ENCODE measurements at regions not wholly inside any gene's neighbourhood (a gene's known extent, or its start where the extent isn't known, plus 50 kb on each side); places are given as distances from the start of the nearest gene placed in this dataset.

GRCh38 chr2:147740211-147740927 is 104.5 kb upstream of the ACVR2A start:
- no peak overlapping the region for H3K4me3 Mint-ChIP-seq
- H3K36me3 Mint-ChIP-seq: no peaks in the 10 kb centered on the region
- no peak overlapping the region for H3K27ac Mint-ChIP-seq
- H3K27me3 Mint-ChIP-seq: no peaks in the 10 kb centered on the region
- no peaks in the 10 kb centered on the region for H3K4me1 Mint-ChIP-seq (ENCODE audit: low read depth)
- no peaks in the 10 kb centered on the region for H3K9me3 Mint-ChIP-seq (ENCODE audit: low read depth)

DNA sequence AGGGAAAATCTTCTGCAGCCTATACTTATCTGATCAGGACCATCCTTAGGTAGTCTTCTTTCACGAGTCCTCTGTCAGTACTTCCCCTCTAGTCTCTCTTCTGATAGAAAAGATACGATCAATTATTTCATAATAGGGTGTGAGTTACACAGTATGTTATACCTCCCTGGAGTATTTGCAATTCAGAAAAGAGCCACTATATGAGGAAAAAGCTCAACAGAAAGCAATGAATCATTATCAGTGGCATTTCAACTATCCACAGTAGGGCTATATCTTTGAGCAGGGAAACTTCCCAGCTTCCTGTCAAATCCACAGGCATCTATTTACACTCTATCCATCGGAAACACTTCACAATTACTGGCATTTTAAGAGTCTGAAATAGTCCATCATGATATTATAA is 105.3 kb upstream of the ACVR2A start:
- Mint-ChIP-seq H3K4me3 (no peak overlapping the region), H3K9me3 (ENCODE audit: low read depth) (no peaks in the 10 kb centered on the region), H3K4me1 (ENCODE audit: low read depth) (no peaks in the 10 kb centered on the region), H3K36me3 (peaks cover 3% of the 10 kb centered on the region), H3K27ac (no peak overlapping the region), H3K27me3 (no peaks in the 10 kb centered on the region)

- Mint-ChIP-seq H3K4me1 (ENCODE audit: low read depth) (no peaks in the 10 kb centered on the region), H3K4me3 (no peak overlapping the region), H3K36me3 (peaks cover 2% of the 10 kb centered on the region)
Observed at GRCh38 chr2:147718831-147719230, 126.0 kb upstream of the ACVR2A start.

DNA sequence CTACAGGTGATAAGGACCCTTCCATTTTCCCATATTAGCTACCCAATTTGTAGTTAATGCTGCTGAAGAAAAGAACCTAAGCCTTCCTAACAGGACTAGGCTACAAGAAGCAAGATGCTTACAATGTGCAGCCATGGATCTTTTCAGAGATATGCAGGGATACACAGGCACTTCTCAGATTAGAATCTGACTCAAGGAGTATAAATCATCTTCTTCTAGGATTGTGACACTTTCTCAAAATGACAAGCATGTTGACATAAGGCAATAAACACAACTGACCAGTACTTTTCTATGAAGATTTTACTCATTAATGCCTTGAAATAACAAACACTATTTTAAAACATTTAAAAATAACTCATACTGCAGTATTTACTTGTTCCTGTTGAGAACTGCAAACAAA is 127.9 kb upstream of the ACVR2A start:
- Mint-ChIP-seq H3K4me1 (ENCODE audit: low read depth) (no peaks in the 10 kb centered on the region), H3K27me3 (no peaks in the 10 kb centered on the region), H3K9me3 (ENCODE audit: low read depth) (peaks cover 6% of the 10 kb centered on the region), H3K27ac (no peak overlapping the region), H3K36me3 (peaks cover 5% of the 10 kb centered on the region), H3K4me3 (no peak overlapping the region)

More at GRCh38 chr2:147718831-147719230, 126.0 kb upstream of the ACVR2A start:
- Mint-ChIP-seq H3K27me3 (no peaks in the 10 kb centered on the region), H3K9me3 (ENCODE audit: low read depth) (peaks cover 4% of the 10 kb centered on the region), H3K27ac (no peak overlapping the region)

DNA sequence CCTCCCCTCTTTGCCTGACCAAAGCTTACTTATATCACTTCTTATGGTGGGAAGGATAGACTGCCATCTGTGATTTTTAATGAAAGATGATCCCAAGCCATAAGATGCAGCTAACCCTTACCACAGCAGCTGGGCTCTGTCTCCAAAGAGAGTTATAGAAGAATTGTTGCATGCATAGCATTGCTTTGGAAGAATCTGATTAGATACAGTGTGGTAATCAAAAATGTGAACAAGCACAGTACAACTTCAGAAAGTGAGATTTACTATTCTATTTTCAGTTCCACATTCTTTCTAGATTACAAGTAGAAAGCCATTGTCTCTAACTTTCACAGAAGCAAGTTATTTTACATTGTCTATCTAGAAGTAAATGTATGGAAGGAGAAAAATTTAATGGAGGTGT is 129.0 kb upstream of the ACVR2A start:
- Mint-ChIP-seq H3K27me3 (no peaks in the 10 kb centered on the region), H3K4me1 (ENCODE audit: low read depth) (no peaks in the 10 kb centered on the region), H3K4me3 (no peak overlapping the region), H3K9me3 (ENCODE audit: low read depth) (peaks cover 15% of the 10 kb centered on the region), H3K36me3 (peaks cover 7% of the 10 kb centered on the region), H3K27ac (no peak overlapping the region)

DNA sequence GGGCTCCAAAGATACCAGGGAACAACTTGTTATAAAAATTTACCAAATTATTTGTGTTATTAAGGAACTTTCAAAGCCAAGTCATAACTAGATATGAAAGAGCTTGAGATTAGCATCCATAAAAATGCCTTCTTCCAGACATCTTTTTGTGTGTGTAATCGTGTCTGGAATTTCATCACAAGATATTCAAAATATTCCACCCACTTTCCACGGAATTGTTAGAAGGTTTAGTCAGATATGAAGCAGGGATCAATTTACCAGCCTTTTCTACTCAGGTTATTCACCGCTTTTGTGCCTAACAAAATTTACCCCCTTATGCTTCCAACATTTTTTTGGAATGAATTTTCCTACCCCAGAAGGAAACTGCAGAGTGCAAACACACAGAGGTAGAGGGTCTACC is 130.2 kb upstream of the ACVR2A start:
- Mint-ChIP-seq H3K4me1 (ENCODE audit: low read depth) (no peaks in the 10 kb centered on the region), H3K4me3 (no peak overlapping the region), H3K36me3 (peaks cover 7% of the 10 kb centered on the region), H3K27me3 (no peaks in the 10 kb centered on the region), H3K27ac (no peak overlapping the region), H3K9me3 (ENCODE audit: low read depth) (peaks cover 15% of the 10 kb centered on the region)

DNA sequence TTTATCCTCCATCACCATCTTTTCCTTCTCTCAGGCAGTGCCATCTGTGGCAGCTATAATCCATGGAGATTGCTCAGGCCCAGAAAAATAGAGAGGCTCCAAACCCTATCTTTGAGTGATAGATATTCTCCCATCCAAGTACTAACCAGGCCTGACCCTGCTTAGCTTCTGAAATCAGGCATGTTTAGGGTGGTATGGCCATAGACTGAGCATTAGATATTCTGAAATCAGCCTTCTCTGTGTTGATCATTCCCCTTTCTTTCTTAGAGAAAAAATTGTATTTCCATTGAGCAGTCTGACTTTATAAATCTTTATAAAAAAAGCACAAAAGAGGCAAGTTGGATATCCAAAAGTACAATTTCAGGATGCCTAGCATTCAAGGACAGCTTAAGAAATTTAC is 131.5 kb upstream of the ACVR2A start:
- Mint-ChIP-seq H3K36me3 (peaks cover 7% of the 10 kb centered on the region), H3K27ac (no peak overlapping the region), H3K9me3 (ENCODE audit: low read depth) (peaks cover 15% of the 10 kb centered on the region), H3K4me1 (ENCODE audit: low read depth) (no peaks in the 10 kb centered on the region), H3K27me3 (no peaks in the 10 kb centered on the region), H3K4me3 (no peak overlapping the region)

GRCh38 chr2:147712051-147712450 is 132.8 kb upstream of the ACVR2A start:
- Mint-ChIP-seq H3K4me1 (ENCODE audit: low read depth) (no peaks in the 10 kb centered on the region), H3K27ac (no peak overlapping the region), H3K9me3 (ENCODE audit: low read depth) (peaks cover 15% of the 10 kb centered on the region), H3K36me3 (peaks cover 7% of the 10 kb centered on the region), H3K4me3 (no peak overlapping the region), H3K27me3 (no peaks in the 10 kb centered on the region)

DNA sequence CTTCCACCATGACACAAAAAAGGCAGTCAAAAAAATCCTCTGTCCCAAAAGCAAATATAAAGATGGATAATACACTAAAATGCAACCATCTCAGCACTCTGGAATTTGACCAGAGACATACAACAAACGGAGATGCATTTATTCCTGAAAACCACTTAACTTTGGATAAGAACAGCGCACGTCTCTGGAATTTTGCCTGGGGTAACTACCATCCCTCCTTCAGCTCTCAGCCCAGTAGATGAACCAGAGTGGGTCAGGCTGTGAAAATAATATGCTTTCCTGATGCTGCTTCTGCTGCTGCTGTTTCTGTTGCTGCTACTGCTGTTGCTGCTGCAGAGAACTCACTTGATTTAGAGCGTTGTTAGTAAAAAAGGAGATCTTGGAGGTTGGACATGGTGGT is 133.8 kb upstream of the ACVR2A start:
- Mint-ChIP-seq H3K36me3 (peaks cover 9% of the 10 kb centered on the region), H3K27me3 (no peaks in the 10 kb centered on the region), H3K9me3 (ENCODE audit: low read depth) (peaks cover 15% of the 10 kb centered on the region), H3K27ac (no peak overlapping the region), H3K4me3 (no peak overlapping the region), H3K4me1 (ENCODE audit: low read depth) (no peaks in the 10 kb centered on the region)

DNA sequence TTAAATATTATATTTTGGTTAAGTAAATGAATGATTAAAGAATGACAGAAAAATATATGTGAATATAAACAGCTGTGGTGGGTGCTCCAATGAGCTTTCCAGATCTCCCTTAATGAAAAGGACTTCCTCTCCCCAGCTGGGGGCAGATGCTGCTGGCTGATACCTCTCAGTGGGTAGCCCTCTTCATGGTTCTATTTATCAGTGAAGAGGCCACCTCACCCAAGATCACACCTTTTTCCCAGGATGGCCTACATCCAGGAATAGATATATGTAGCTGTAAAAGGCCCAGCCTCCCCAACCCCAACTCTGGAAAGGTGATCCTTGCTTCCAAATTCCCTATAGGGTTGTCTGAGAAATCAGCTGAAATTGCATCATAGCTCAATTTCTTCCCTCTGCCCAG is 135.2 kb upstream of the ACVR2A start:
- Mint-ChIP-seq H3K4me3 (no peak overlapping the region), H3K27me3 (peaks cover 3% of the 10 kb centered on the region), H3K36me3 (peaks cover 9% of the 10 kb centered on the region), H3K9me3 (ENCODE audit: low read depth) (peaks cover 15% of the 10 kb centered on the region), H3K4me1 (ENCODE audit: low read depth) (no peaks in the 10 kb centered on the region), H3K27ac (no peak overlapping the region)

- no peak overlapping the region for H3K4me3 Mint-ChIP-seq
- H3K36me3 Mint-ChIP-seq: peaks cover 2% of the 10 kb centered on the region
- H3K4me1 Mint-ChIP-seq (ENCODE audit: low read depth): no peaks in the 10 kb centered on the region
- H3K27me3 Mint-ChIP-seq: peaks cover 3% of the 10 kb centered on the region
- no peak overlapping the region for H3K27ac Mint-ChIP-seq
- no peaks in the 10 kb centered on the region for H3K9me3 Mint-ChIP-seq (ENCODE audit: low read depth)
Observed at GRCh38 chr2:147703171-147703570, 141.7 kb upstream of the ACVR2A start.

DNA sequence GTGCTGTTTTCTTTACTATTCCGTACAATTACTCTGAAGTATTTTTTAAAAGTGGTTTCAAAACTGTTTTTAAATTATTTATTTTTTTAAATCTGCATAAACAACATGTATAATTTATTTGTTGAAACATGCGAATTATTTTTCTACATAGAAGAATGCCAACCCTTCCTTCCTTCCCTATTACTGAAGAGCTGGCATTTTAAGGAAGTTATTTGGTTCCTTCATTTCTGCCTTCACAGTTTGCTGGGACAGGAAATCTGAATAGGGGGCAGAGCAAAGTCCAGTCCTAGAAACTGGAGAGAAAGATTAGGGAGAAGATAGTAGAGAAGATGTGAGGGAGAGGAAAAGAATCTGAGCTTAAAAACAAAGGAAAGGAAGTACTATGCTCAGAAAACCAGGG is 146.7 kb upstream of the ACVR2A start:
- Mint-ChIP-seq H3K9me3 (ENCODE audit: low read depth) (no peaks in the 10 kb centered on the region), H3K36me3 (no peaks in the 10 kb centered on the region), H3K27ac (no peak overlapping the region), H3K4me1 (ENCODE audit: low read depth) (no peaks in the 10 kb centered on the region), H3K27me3 (no peaks in the 10 kb centered on the region), H3K4me3 (no peak overlapping the region)

GRCh38 chr2:147696426-147696825 is 148.4 kb upstream of the ACVR2A start:
- H3K4me1 Mint-ChIP-seq (ENCODE audit: low read depth): no peaks in the 10 kb centered on the region
- no peaks in the 10 kb centered on the region for H3K9me3 Mint-ChIP-seq (ENCODE audit: low read depth)
- H3K27me3 Mint-ChIP-seq: no peaks in the 10 kb centered on the region
- H3K36me3 Mint-ChIP-seq: no peaks in the 10 kb centered on the region
- H3K27ac Mint-ChIP-seq: no peak overlapping the region
- H3K4me3 Mint-ChIP-seq: no peak overlapping the region

DNA sequence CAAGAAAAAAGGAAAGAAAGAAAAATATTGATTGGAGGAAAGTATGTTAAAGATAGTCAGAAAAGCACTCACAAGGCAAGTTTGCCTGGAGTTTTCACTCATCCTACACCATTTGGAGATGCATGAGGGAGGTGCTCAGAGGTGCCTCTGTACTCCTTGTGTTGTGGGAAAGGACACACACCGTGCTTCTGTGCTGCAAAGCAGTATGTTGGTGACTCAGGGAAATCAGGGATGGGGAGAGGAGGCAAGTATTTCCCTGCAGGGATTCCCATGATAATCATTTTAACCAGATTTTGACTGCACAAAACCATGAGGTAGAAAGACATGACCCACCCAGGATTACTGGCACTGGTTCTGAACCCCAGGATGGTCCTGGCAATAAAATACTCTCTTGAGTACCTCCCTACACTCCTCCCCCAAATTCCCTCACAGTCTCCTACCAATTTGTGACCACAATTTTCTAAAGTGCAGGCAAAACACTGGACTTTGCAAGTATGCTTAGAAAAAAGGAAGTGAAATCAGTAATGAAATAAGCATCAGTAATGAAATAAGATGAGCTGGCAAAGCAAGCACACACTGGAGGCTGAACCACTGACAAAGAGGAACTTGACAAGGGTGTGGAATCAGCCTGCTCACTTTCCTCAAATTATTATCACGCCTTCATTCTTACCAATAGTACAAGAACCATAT is 155.5 kb upstream of the ACVR2A start:
- Mint-ChIP-seq H3K27ac (no peak overlapping the region), H3K4me3 (no peak overlapping the region), H3K36me3 (no peaks in the 10 kb centered on the region), H3K9me3 (ENCODE audit: low read depth) (peaks cover 3% of the 10 kb centered on the region), H3K27me3 (no peaks in the 10 kb centered on the region), H3K4me1 (ENCODE audit: low read depth) (no peaks in the 10 kb centered on the region)

GRCh38 chr2:147688242-147688641 is 156.6 kb upstream of the ACVR2A start:
- H3K4me3 Mint-ChIP-seq: no peak overlapping the region
- no peak overlapping the region for H3K27ac Mint-ChIP-seq
- peaks cover 3% of the 10 kb centered on the region for H3K9me3 Mint-ChIP-seq (ENCODE audit: low read depth)
- no peaks in the 10 kb centered on the region for H3K4me1 Mint-ChIP-seq (ENCODE audit: low read depth)
- H3K36me3 Mint-ChIP-seq: no peaks in the 10 kb centered on the region
- H3K27me3 Mint-ChIP-seq: no peaks in the 10 kb centered on the region

- Mint-ChIP-seq H3K36me3 (no peaks in the 10 kb centered on the region), H3K4me3 (no peak overlapping the region), H3K27ac (no peak overlapping the region), H3K27me3 (no peaks in the 10 kb centered on the region), H3K4me1 (ENCODE audit: low read depth) (no peaks in the 10 kb centered on the region), H3K9me3 (ENCODE audit: low read depth) (peaks cover 3% of the 10 kb centered on the region)
Observed at GRCh38 chr2:147686365-147686764, 158.5 kb upstream of the ACVR2A start.

All from activated naive CD8-positive, alpha-beta T cell (primary cell).